Glomerular visceral epithelial cell (primary cell): ENCODE measurements at regions not wholly inside any gene's neighbourhood (a gene's known extent, or its start where the extent isn't known, plus 50 kb on each side); places are given as distances from the start of the nearest gene placed in this dataset.

Experiments
- DNase-seq: peaks from one replicate; pipeline ENCODE4 v3.0.0-alpha.2; 2016; ENCODE audit errors: extremely low spot score

- no peak for DNase-seq
Observed at GRCh38 chr4:153076861-153077260, 127.4 kb upstream of the TRIM2 start.

GRCh38 chr4:153079857-153080391 lies 124.3 kb upstream of the TRIM2 start:
- no peak for DNase-seq

- no peak for DNase-seq
Observed at GRCh38 chr4:153081006-153081580, 123.2 kb upstream of the TRIM2 start.

- no peak for DNase-seq
Observed at GRCh38 chr4:153081693-153082092, 122.5 kb upstream of the TRIM2 start.

- DNase-seq: no peak
Observed at GRCh38 chr4:153082322-153083301, 121.6 kb upstream of the TRIM2 start.

- peak; percentile 85 for DNase-seq
Observed at GRCh38 chr4:153083447-153083947, 120.7 kb upstream of the TRIM2 start.

GRCh38 chr4:153084224-153084979 lies 119.8 kb upstream of the TRIM2 start:
- no peak for DNase-seq

GRCh38 chr4:153084980-153085630 lies 119.1 kb upstream of the TRIM2 start:
- DNase-seq: peak; percentile 76

- DNase-seq: no peak
Observed at GRCh38 chr4:153087671-153088194, 116.5 kb upstream of the TRIM2 start.

- no peak for DNase-seq
Observed at GRCh38 chr4:153089742-153090141, 114.5 kb upstream of the TRIM2 start.

GRCh38 chr4:153090181-153090580 lies 114.1 kb upstream of the TRIM2 start:
- no peak for DNase-seq

- DNase-seq: no peak
Observed at GRCh38 chr4:153090670-153091385, 113.4 kb upstream of the TRIM2 start.

GRCh38 chr4:153093396-153093795 lies 110.8 kb upstream of the TRIM2 start:
- DNase-seq: no peak

- no peak for DNase-seq
Observed at GRCh38 chr4:153093802-153094201, 110.4 kb upstream of the TRIM2 start.

- no peak for DNase-seq
Observed at GRCh38 chr4:153094435-153094834, 109.8 kb upstream of the TRIM2 start.

- no peak for DNase-seq
Observed at GRCh38 chr4:153095448-153096204, 108.6 kb upstream of the TRIM2 start.

- DNase-seq: no peak
Observed at GRCh38 chr4:153096344-153096743, 107.9 kb upstream of the TRIM2 start.

GRCh38 chr4:153098427-153098826 lies 105.8 kb upstream of the TRIM2 start:
- no peak for DNase-seq

GRCh38 chr4:153099391-153100140 lies 104.7 kb upstream of the TRIM2 start:
- DNase-seq: no peak
